ENCODE measurements at regions not wholly inside any gene's neighbourhood (a gene's known extent, or its start where the extent isn't known, plus 50 kb on each side); places are given as distances from the start of the nearest gene placed in this dataset.

GRCh38 chr13:111952032-111952431 lies 114.9 kb upstream of the SOX1 start:
- no peak overlapping the region for H3K4me3 ChIP-seq (ENCODE audit: low read depth, low read length)
- FAIRE-seq (no peak), DNase-seq (ENCODE audit: low read depth) (no peak)
- no peaks in the 10 kb centered on the region for H3K36me3 ChIP-seq (ENCODE audit: control insufficient read depth, insufficient read depth, low read length)
- no peak for TF ChIP-seq CTCF (IDR thresholded peaks at IDR 0.05; ENCODE audit: insufficient read depth, low read length, severe bottlenecking)
- H3K27me3 ChIP-seq (ENCODE audit: control insufficient read depth, insufficient read depth, low read length), result no peaks in the 10 kb centered on the region

- H3K4me3 ChIP-seq (ENCODE audit: low read depth, low read length), result no peak overlapping the region
- no peak for TF ChIP-seq CTCF (IDR thresholded peaks at IDR 0.05; ENCODE audit: insufficient read depth, low read length, severe bottlenecking)
- no peak for FAIRE-seq
- H3K36me3 ChIP-seq (ENCODE audit: control insufficient read depth, insufficient read depth, low read length), result no peaks in the 10 kb centered on the region
- no peaks in the 10 kb centered on the region for H3K27me3 ChIP-seq (ENCODE audit: control insufficient read depth, insufficient read depth, low read length)
- no peak for DNase-seq (ENCODE audit: low read depth)
Measured at GRCh38 chr13:111952814-111953213, 114.1 kb upstream of the SOX1 start.

GRCh38 chr13:111953546-111954178 lies 113.3 kb upstream of the SOX1 start:
- Histone ChIP-seq H3K4me3 (ENCODE audit: low read depth, low read length) (no peak overlapping the region), H3K36me3 (ENCODE audit: control insufficient read depth, insufficient read depth, low read length) (no peaks in the 10 kb centered on the region), H3K27me3 (ENCODE audit: control insufficient read depth, insufficient read depth, low read length) (no peaks in the 10 kb centered on the region)
- DNase-seq (ENCODE audit: low read depth) (no peak), FAIRE-seq (no peak)
- TF ChIP-seq CTCF (IDR thresholded peaks at IDR 0.05; ENCODE audit: insufficient read depth, low read length, severe bottlenecking), result no peak

GRCh38 chr13:111954661-111955411 lies 112.1 kb upstream of the SOX1 start:
- TF ChIP-seq CTCF (IDR thresholded peaks at IDR 0.05; ENCODE audit: insufficient read depth, low read length, severe bottlenecking), result no peak
- Histone ChIP-seq H3K4me3 (ENCODE audit: low read depth, low read length) (no peak overlapping the region), H3K36me3 (ENCODE audit: control insufficient read depth, insufficient read depth, low read length) (no peaks in the 10 kb centered on the region), H3K27me3 (ENCODE audit: control insufficient read depth, insufficient read depth, low read length) (no peaks in the 10 kb centered on the region)
- no peak for FAIRE-seq
- no peak for DNase-seq (ENCODE audit: low read depth)

- H3K4me3 ChIP-seq (ENCODE audit: low read depth, low read length), result no peak overlapping the region
- no peak for DNase-seq (ENCODE audit: low read depth)
- TF ChIP-seq CTCF (IDR thresholded peaks at IDR 0.05; ENCODE audit: insufficient read depth, low read length, severe bottlenecking), result no peak
- H3K27me3 ChIP-seq (ENCODE audit: control insufficient read depth, insufficient read depth, low read length), result no peaks in the 10 kb centered on the region
- no peak for FAIRE-seq
- H3K36me3 ChIP-seq (ENCODE audit: control insufficient read depth, insufficient read depth, low read length), result no peaks in the 10 kb centered on the region
Measured at GRCh38 chr13:111955412-111956065, 111.4 kb upstream of the SOX1 start.
